Stimulated activated CD4-positive, alpha-beta T cell treated with anti-CD3 and anti-CD28 coated beads, Interleukin-15, amount 100 ng/mL, for 24 hours (primary cell): ENCODE measurements at regions not wholly inside any gene's neighbourhood (a gene's known extent, or its start where the extent isn't known, plus 50 kb on each side); places are given as distances from the start of the nearest gene placed in this dataset.
"Not testable (repeated sequence)": the region's sequence is repeated elsewhere in the genome, so short reads cannot be mapped to it uniquely, and the experiment has no call there.

Experiments
- DNase-seq: peaks from one replicate; pipeline ENCODE4 v3.0.0-alpha.2; 2020

DNA sequence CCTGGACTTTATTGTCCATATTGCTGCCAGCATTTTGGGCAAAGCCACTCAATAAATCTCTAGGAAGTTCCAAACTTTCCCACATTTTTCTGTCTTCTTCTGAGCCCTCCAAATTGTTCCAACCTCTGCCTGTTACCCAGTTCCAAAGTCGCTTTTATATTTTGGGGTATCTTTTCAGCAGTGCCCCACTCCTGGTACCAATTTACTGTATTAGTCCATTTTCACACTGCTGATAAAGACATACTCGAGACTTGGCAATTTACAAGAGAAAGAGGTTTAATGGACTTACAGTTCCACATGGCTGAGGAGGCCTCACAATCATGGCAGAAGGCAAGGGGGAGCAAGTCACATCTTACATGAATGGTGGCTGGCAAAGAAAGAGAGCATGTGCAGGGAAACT lies 53.4 kb downstream of the AHSP start:
- not testable (repeated sequence) for DNase-seq

DNA sequence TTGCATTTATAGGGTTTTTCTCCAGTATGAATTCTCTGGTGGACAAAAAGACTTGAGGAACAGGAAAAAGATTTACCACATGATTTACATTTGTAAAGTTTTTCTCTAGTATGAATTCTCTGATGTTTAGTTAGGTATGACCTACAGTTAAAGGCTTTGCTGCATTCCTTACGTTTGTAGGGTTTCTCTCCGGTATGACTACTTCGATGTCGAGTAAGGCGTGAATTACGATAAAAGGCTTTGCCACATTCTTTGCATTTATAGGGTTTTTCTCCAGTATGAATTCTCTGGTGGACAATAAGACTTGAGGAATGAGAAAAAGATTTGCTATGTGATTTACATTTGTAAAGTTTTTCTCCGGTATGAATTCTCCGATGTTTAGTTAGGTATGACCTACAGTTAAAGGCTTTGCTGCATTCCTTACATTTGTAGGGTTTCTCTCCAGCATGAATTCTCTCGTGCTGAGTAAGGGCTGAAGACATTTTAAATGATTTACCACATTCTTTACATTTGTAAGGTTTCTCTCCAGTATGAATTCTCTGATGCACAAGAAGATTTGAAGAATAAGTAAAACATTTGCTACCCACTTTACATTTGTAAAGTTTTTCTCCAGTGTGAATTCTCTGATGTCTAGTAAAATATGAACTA lies 74.2 kb downstream of the AHSP start:
- not testable (repeated sequence) for DNase-seq

GRCh38 chr16:31618130-31618529 lies 90.4 kb downstream of the AHSP start:
- no peak for DNase-seq

- DNase-seq, result no peak
Measured at GRCh38 chr16:31636433-31636832, 108.7 kb downstream of the AHSP start.

DNA sequence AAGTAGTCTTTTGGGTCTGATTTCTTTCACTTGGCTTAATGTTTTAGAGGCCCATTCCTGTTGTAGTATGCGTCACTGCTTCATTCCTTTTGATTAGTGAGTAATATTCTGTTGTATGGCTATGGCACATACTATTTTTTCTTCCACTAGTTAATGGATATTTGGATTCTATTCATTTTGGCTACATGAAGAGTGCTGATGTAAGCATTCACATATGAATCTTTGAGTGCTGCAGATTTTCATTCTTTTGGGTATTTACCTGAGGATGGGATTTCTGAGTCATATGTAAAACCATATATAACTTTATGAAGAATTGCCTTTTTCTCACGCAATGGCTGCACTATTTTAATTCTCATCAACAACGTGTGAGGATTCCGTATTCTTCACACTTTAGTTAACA lies 113.6 kb downstream of the AHSP start:
- DNase-seq, result no peak

DNA sequence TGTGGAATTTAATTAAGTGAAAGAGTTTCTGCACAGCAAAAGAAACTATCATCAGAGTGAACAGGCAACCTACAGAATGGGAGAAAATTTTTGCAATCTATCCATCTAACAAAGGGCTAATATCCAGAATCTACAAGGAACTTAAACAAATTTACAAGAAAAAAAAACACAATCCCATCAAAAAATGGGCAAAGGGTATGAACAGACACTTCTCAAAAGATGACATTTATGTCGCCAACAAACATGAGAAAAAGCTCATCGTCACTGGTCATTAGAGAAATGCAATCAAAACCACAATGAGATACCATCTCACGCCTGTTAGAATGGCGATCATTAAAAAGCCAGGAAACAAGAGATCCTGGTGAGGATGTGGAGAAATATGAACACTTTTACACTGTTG lies 128.0 kb downstream of the AHSP start:
- not testable (repeated sequence) for DNase-seq

DNA sequence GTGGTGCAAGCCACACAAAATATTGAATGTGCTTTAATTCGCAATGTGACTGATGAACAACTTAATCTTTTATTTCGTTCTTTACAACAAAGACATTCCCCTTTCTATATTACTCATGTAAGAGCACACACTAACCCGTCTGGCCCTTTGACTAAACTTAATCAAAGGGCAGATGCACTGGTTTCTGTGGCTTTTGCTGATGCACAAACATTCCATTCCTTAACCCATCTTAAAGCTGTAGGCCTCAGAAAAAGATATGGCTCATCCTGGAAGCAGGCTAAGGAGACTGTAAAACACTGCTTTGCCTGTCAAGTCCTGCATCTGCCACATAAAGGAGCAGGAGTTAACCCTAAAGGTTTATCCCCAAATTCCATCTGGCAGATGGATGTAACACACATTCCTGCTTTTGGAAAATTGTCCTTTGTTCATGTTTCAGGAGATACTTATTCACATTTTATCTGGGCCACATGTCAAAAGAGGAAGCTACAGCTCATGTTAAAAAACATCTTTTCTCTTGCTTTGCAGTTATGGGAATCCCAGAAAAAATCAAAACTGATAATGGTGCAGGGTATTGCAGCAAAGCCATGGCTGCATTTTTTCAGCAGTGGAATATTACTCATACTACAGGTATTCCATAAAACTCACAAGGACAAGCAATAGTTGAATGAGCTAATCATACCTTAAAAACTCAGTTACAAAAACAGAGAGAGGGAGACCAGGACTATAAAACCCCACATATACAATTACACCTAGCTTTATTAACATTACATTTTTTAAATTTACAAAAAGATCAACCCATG lies 137.2 kb downstream of the AHSP start:
- DNase-seq, result no peak

- DNase-seq, result no peak
Measured at GRCh38 chr16:31674686-31675085, 147.0 kb downstream of the AHSP start.

DNA sequence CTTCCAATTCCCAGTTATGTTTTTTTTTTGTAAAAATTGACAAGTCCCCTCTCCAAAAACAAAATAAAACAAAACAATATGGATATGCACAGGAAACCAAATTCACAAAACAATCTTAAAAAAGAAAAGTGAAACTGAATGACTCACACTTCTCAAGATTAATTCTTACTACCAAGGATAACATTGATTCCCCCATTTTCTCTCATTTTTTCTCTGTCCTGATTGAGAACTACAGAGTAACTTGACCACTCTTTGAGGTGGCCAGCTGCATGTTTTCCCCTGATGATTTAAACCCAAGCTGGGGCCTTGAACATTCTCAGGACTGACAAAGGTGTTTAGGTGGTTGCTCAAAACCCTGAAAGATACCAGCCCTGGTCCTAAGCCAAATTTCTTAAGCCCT lies 149.0 kb downstream of the AHSP start:
- no peak for DNase-seq

- DNase-seq, result no peak
Measured at GRCh38 chr16:31678649-31679325, 151.1 kb downstream of the AHSP start.

DNA sequence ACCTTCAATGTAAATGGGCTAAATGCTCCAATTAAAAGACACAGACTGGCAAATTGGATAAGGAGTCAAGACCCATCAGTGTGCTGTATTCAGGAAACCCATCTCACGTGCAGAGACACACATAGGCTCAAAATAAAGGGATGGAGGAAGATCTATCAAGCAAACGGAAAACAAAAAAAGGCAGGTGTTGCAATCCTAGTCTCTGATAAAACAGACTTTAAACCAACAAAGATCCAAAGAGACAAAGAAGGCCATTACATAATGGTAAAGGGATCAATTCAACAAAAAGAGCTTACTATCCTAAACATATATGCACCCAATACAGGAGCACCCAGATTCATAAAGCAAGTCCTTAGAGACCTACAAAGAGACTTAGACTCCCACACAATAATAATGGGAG lies 161.6 kb downstream of the AHSP start:
- DNase-seq, result not testable (repeated sequence)

DNA sequence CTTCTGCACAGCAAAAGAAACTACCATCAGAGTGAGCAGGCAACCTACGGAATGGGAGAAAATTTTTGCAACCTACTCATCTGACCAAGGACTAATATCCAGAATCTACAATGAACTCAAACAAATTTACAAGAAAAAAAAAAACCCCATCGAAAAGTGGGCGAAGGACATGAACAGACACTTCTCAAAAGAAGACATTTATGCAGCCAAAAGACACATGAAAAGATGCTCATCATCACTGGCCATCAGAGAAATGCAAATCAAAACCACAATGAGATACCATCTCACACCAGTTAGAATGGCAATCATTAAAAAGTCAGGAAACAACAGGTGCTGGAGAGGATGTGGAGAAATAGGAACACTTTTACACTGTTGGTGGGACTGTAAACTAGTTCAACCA lies 164.6 kb downstream of the AHSP start:
- DNase-seq, result not testable (repeated sequence)

DNA sequence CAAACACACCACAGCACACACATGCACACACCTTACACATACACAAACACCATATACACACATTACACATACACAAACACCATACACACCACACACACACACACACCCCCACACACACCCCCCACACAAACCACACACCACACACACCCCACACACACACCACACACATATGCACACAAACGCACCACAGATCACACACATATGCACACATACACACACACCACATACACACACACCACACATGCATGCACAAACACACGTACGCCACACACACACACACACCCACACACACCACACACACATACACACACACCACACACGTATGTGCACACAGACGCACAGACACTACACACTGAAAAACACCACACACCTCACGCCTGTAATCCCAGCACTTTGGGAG lies 166.0 kb downstream of the AHSP start:
- no peak for DNase-seq

- no peak for DNase-seq
Measured at GRCh38 chr16:31694461-31694860, 166.8 kb downstream of the AHSP start.

- peak; percentile 27 for DNase-seq
Measured at GRCh38 chr16:31695667-31696066, 168.0 kb downstream of the AHSP start.

DNA sequence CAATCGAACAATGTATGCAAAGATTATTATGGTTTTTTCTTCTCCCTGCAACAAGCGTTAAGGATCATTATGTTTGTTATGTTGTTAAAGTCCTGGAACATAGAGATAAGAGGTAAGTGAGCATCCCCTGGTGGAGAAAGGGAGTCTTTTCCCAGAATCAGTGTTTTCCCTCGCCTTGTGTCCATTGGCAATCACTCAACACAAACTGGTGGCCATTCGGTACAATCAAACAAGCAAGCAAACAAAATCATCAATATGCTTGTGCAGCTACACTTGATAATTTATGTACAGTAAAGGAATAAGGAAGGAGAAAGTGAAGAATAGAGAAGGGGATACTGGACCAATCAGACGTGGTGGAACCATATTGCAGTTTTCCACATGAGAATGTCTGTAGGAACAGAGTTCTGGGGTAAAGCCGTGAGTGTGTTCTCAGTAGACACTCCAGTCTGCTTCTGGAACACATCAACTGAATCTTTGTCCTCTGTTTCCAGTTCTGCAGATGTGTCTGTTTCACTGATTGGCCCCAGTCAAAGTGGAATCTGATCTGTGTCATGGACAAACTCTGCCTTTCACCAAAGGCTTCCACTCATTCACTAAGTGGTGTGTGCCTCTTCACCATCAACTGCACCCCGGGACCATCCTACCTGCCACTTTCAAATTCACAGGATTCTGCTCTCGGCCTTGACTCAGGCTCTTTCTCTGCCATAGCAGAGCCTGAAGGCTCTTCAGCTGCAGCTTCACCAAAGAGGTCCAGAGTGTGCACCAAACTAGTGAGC lies 169.5 kb downstream of the AHSP start:
- no peak for DNase-seq

GRCh38 chr16:31697744-31698125 lies 170.0 kb downstream of the AHSP start:
- DNase-seq, result no peak

DNA sequence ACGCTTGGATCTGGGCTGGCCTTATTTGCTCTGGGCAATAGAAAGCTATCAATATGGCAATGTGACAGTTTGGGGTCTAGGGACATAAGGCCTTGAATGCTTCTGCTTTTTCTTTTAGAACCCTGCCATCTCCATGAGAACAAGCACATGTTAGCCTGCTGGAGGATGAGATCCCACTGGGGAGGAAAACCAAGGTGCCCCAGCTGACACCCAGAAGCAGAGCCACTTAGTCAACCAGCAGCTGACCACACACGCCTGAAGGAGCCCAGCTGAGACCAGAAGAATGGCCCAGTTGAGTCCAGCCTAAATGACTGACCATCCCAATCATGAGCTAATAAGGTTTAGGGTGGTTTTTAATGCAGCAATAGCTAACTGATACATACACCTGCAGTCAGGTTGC lies 171.2 kb downstream of the AHSP start:
- DNase-seq, result no peak

DNA sequence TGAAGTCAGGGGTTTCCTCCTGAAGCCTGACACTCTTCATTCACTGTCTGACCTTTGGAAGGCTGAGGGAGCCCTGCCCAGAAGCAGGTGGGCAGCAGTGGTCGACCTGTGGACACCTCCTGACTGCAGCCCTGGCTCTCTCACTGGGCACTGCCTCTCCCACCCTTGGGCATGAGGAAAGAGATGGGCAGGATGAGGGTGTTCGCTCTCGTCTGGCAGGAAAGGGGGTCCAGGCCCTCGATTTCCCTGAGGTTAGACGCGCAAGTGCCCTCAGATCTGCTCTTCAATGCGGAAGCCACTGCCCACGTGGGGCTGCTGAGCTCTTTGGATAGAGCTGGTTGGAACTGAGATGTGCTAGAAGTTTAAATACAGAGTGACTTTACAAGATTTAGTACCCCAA lies 171.9 kb downstream of the AHSP start:
- DNase-seq, result no peak

DNA sequence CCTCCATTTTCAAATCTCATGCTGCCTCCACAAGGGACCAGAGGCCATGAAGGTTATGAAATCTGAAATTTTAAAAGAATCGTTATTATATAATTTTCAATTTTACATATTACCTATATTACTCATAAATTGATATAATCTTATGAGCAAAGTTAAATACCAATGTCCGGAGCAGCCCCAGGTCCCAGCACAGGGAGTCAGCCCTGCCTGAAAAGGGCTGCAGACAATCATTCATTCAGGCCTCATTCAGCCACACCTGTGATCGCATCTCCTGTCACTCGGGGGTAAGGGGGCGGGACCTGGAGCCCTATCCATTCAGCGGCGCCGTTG lies 172.5 kb downstream of the AHSP start:
- no peak for DNase-seq

GRCh38 chr16:31700530-31701388 lies 172.8 kb upstream of the ZNF267 start:
- peak; percentile 92 for DNase-seq

DNA sequence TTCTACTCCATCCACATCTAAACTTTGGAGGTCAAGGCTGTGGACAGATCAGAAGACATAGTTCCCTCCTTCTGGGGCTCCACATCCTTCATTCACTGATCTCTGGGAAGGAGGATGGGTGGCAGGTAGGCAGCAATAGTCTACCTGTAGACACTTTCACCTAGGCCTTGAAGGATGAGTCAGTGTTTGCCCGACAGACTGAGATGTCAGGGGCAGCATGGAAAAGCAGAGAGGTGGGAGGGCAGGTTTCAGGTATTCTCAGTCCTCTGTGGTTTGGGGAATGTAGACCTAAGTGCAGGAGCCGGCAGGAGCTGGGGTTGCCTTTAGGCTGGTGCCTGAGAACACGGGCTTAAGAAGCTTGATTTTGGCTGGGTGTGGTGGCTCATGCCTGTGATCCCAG lies 171.9 kb upstream of the ZNF267 start:
- no peak for DNase-seq

GRCh38 chr16:31702796-31703195 lies 170.8 kb upstream of the ZNF267 start:
- DNase-seq, result no peak
